SK-N-SH treated with all-trans-retinoic acid at 6 μM for 48 hours (cell line): ENCODE measurements at regions not wholly inside any gene's neighbourhood (a gene's known extent, or its start where the extent isn't known, plus 50 kb on each side); places are given as distances from the start of the nearest gene placed in this dataset.
"Not testable (repeated sequence)": the region's sequence is repeated elsewhere in the genome, so short reads cannot be mapped to it uniquely, and the experiment has no call there.

ENCODE experiments used
- CREB5 ChIP-seq: fragments of 250-450 bp; sonication (Bioruptor Pico); IDR thresholded peaks from 2 replicates; pipeline ENCODE4 v1.5.1; 2020; ENCODE audit warnings: low read depth, mild to moderate bottlenecking, moderate library complexity
- ISL1 ChIP-seq: fragments of 250-450 bp; sonication (Bioruptor Pico); IDR thresholded peaks from 2 replicates; pipeline ENCODE4 v2.1.2; 2022; ENCODE audit warnings: mild to moderate bottlenecking, moderate library complexity

GRCh38 chr12:42012501-42012900 is 132.2 kb downstream of the GXYLT1 start:
- TF ChIP-seq CREB5, ISL1 (CRISPR knock-in tag): not testable (repeated sequence)
